ENCODE measurements at regions not wholly inside any gene's neighbourhood (a gene's known extent, or its start where the extent isn't known, plus 50 kb on each side); places are given as distances from the start of the nearest gene placed in this dataset.

DNA sequence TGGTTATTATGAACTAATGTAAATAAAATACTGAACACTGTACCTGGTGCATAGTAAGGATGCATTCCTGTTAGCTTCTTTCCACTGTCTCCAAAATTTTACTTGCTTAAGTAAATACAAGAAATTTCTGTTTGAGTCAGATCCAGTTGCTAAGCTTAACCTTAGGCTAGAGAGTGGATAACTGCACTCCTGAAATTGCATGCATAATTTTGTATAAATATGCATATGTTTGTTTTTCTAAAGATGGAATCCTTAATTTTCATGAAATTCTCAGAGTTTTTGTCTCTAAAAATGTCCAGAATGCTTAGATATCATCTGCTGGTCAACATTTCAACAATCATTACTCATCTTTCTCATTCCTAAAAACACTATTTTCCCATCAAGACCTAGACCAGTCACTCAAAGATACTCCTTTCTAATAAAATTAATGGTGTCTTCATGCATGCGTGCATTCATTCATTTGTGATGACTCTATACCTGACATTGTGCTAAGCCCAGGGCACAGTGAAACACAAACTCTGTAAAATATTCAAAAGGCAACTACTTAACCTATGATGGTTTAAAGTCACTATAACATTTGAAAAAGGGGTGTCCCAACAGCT lies 284.8 kb downstream of the SEC61B start:
- no peak for ATAC-seq
- ChIA-PET CTCF (interaction anchor here (0.6 kb wide), 1 partner anchor 162 kb away, joined by 3 read pairs; no protein-coding TSS in a partner anchor), POLR2A (no interaction called here)
- no peaks in the 10 kb centered on the region for H3K4me1 ChIP-seq
- TF ChIP-seq BHLHE40 (IDR thresholded peaks at IDR 0.05; ENCODE audit: low read depth, low read length) = no peak
- no peak for TF ChIP-seq RNF2 (IDR thresholded peaks at IDR 0.05; ENCODE audit: borderline replicate concordance, low read depth)
- TF ChIP-seq SREBF2 (IDR thresholded peaks at IDR 0.05) = no peak
- TF ChIP-seq, protein P1, sequence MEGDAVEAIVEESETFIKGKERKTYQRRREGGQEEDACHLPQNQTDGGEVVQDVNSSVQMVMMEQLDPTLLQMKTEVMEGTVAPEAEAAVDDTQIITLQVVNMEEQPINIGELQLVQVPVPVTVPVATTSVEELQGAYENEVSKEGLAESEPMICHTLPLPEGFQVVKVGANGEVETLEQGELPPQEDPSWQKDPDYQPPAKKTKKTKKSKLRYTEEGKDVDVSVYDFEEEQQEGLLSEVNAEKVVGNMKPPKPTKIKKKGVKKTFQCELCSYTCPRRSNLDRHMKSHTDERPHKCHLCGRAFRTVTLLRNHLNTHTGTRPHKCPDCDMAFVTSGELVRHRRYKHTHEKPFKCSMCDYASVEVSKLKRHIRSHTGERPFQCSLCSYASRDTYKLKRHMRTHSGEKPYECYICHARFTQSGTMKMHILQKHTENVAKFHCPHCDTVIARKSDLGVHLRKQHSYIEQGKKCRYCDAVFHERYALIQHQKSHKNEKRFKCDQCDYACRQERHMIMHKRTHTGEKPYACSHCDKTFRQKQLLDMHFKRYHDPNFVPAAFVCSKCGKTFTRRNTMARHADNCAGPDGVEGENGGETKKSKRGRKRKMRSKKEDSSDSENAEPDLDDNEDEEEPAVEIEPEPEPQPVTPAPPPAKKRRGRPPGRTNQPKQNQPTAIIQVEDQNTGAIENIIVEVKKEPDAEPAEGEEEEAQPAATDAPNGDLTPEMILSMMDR (IDR thresholded peaks at IDR 0.05) = no peak
- no peaks in the 10 kb centered on the region for H3K9me3 ChIP-seq
- no peak overlapping the region for H3K4me2 ChIP-seq
- no peak overlapping the region for H3K4me3 ChIP-seq
- no peak for FAIRE-seq
- no peak for DNase-seq (ENCODE audit: low read depth in 1 of 2, low spot score in 1 of 2)
- 55% methylated on average over 1 of the region's 1 CpG for WGBS (ENCODE audit: missing lambda C conversion rate)
- H3K27ac ChIP-seq = no peak overlapping the region

DNA sequence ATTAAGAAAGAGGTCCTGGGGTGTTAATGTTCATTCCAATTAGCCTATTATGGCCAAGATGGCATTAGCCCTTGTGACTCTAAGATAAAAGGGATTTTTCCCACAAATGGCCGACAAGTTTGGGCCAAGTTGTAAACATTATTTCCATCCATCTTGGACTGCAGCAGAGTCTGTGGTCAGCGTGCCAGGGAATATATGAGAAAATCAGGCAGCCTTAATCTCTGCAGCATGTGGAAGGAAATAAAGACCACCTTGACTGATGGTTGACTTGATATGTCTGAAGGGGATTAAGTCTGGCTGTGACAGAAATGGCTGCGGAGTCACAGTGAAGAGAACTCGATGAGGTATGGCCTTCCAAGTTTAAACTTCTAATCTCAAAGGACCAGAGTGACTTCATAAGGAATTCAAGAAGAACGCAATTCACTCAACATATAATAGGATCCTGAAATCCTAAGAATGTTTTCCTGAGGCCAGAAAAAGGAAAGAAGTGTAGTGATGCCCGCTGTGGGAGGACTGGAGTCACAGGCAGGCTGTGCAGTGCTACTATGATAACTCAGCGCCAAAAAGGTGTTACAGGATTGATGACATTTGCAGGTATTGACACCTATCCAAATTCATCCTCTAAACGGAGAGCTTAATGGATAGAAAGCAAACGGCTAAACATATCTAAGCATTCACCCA lies 287.1 kb downstream of the SEC61B start:
- WGBS (ENCODE audit: missing lambda C conversion rate) = 4% methylated on average over 8 of the region's 9 CpGs
- no peak overlapping the region for H3K4me3 ChIP-seq
- H3K27ac ChIP-seq = no peak overlapping the region
- CTCF ChIA-PET = no interaction called here
- no peaks in the 10 kb centered on the region for H3K9me3 ChIP-seq
- TF ChIP-seq, protein P2, sequence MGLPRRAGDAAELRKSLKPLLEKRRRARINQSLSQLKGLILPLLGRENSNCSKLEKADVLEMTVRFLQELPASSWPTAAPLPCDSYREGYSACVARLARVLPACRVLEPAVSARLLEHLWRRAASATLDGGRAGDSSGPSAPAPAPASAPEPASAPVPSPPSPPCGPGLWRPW (IDR thresholded peaks at IDR 0.05) = no peak
- no peak for TF ChIP-seq MAFK (IDR thresholded peaks at IDR 0.05; ENCODE audit: partially characterized antibody)
- TF ChIP-seq HOXB5 (CRISPR knock-in tag; IDR thresholded peaks at IDR 0.05) = no peak
- H3K4me2 ChIP-seq = no peak overlapping the region
- ATAC-seq = no peak
- DNase-seq (ENCODE audit: low read depth in 1 of 2, low spot score in 1 of 2) = no peak
- POLR2A ChIA-PET = no interaction called here
- H3K4me1 ChIP-seq = no peaks in the 10 kb centered on the region
- no peak for FAIRE-seq

DNA sequence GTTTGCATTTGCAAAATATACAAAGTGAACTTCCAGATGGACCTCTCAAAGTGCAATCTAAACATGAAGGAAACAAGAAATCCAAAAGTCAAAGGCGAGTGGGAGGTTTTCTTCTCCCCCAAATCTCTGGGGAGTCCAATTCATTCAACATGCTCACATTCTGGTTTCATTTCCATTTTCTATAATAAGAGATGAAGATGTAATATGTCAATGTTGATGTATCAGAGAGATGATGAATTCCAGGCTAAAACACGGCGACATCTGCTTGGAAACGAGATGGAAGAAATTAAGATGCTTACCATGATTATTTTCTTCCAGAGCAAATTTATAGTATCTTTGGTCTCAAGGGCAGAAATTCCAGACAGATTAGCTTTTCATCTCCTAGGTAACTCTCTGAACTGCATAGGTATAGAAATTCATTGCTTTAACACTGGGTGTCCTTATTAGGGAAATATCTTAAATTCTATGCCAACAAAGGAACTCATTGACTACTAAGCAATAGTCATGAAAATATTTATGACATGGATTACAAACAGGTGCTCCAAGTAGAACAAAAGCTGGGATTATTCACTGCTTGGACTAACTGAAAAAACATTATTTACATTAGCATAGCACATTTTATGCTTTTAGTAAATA lies 287.9 kb downstream of the SEC61B start:
- no peak for DNase-seq (ENCODE audit: low read depth in 1 of 2, low spot score in 1 of 2)
- no peak for FAIRE-seq
- POLR2A ChIA-PET = no interaction called here
- WGBS (ENCODE audit: missing lambda C conversion rate) = 32% methylated on average over 4 of the region's 4 CpGs
- H3K4me1 ChIP-seq = no peaks in the 10 kb centered on the region
- no peak for TF ChIP-seq HOXA7 (CRISPR knock-in tag; IDR thresholded peaks at IDR 0.05)
- no peak for TF ChIP-seq EHMT2 (IDR thresholded peaks at IDR 0.05; ENCODE audit: low read depth)
- TF ChIP-seq, protein P2 (IDR thresholded peaks at IDR 0.05) = no peak
- TF ChIP-seq RARB (CRISPR knock-in tag; IDR thresholded peaks at IDR 0.05) = no peak
- TF ChIP-seq RFX5 (IDR thresholded peaks at IDR 0.05) = no peak
- no peak for TF ChIP-seq CHD4 (IDR thresholded peaks at IDR 0.05; ENCODE audit: borderline replicate concordance)
- TF ChIP-seq MYC (IDR thresholded peaks at IDR 0.05; ENCODE audit: borderline replicate concordance, low read length) = no peak
- TF ChIP-seq NPAS2 (CRISPR knock-in tag; IDR thresholded peaks at IDR 0.05; ENCODE audit: borderline replicate concordance) = no peak
- no peak overlapping the region for H3K27ac ChIP-seq
- no peak for ATAC-seq
- H3K4me2 ChIP-seq = no peak overlapping the region
- H3K9me3 ChIP-seq = no peaks in the 10 kb centered on the region
- H3K4me3 ChIP-seq = no peak overlapping the region
- CTCF ChIA-PET = interaction anchor here (0.8 kb wide), 1 partner anchor 181 kb away, joined by 3 read pairs; no protein-coding TSS in a partner anchor

DNA sequence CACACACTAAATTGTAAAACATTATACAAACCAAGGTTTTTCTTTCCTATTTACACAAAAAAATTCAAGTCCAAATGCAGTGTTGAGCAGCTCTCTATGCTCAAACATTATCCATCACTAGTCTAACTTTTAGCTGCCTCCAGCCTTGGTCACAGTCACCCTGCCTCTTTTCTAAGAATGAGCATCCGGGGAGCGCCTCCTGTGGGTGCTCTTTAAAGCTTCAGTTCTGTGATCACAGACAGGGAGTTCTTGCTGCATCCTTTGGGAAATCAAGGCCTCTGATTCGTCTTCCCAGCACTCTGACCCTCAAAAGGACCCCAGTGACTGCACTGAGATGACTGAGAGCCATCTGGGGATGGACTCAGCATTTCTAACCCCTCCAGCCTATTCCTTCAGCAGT lies 289.6 kb downstream of the SEC61B start:
- DNase-seq (ENCODE audit: low read depth in 1 of 2, low spot score in 1 of 2) (no peak), ATAC-seq (0 out of 6 replicates have a peak, but pooled peaks of 1 of the 2 experiments have one; percentile 36), FAIRE-seq (no peak)
- no peaks in the 10 kb centered on the region for H3K9me3 ChIP-seq
- CTCF ChIA-PET = no interaction called here
- no peaks in the 10 kb centered on the region for H3K4me1 ChIP-seq
- TF ChIP-seq SMC3 (IDR thresholded peaks at IDR 0.05) (no peak), RAD21 (conservative IDR thresholded peaks at IDR 0.05 in 1 of 2, IDR thresholded peaks at IDR 0.05 in 1 of 2) (0 out of 5 replicates have a peak, but pooled peaks of 1 of the 2 experiments have one; percentile 19)
- no peak overlapping the region for H3K4me3 ChIP-seq
- no peak overlapping the region for H3K27ac ChIP-seq
- POLR2A ChIA-PET = no interaction called here
- 5% methylated on average over 3 of the region's 3 CpGs for WGBS (ENCODE audit: missing lambda C conversion rate)
- no peak overlapping the region for H3K4me2 ChIP-seq
